ENCODE measurements at regions not wholly inside any gene's neighbourhood (a gene's known extent, or its start where the extent isn't known, plus 50 kb on each side); places are given as distances from the start of the nearest gene placed in this dataset.
"Not testable (repeated sequence)": the region's sequence is repeated elsewhere in the genome, so short reads cannot be mapped to it uniquely, and the experiment has no call there.

- not testable (repeated sequence) for H3K4me3 ChIP-seq (ENCODE audit: low read length in 2 of 2); H3K27ac ChIP-seq (ENCODE audit: low read depth in 2 of 2, low read length in 2 of 2); H3K9ac ChIP-seq (ENCODE audit: low read depth in 1 of 2, low read length in 2 of 2); H3K27me3 ChIP-seq (ENCODE audit: control insufficient read depth in 2 of 2, insufficient read depth in 2 of 2, low read length in 2 of 2); H3K9me3 ChIP-seq (ENCODE audit: control insufficient read depth in 2 of 2, low read length in 2 of 2); H3K4me1 ChIP-seq (ENCODE audit: control insufficient read depth in 2 of 2, insufficient read depth in 2 of 2, low read length in 2 of 2); H3K36me3 ChIP-seq (ENCODE audit: control insufficient read depth in 2 of 2, insufficient read depth in 2 of 2, low read length in 2 of 2)
These were observed 144.1 kb downstream of the USP22 start for GRCh38 chr17:20898726-20899125.

GRCh38 chr17:20902496-20902895 lies 140.3 kb downstream of the USP22 start:
- not testable (repeated sequence) for H3K4me3 ChIP-seq (ENCODE audit: low read length in 2 of 2); H3K36me3 ChIP-seq (ENCODE audit: control insufficient read depth in 2 of 2, insufficient read depth in 2 of 2, low read length in 2 of 2); H3K9ac ChIP-seq (ENCODE audit: low read depth in 1 of 2, low read length in 2 of 2); H3K9me3 ChIP-seq (ENCODE audit: control insufficient read depth in 2 of 2, low read length in 2 of 2); H3K4me1 ChIP-seq (ENCODE audit: control insufficient read depth in 2 of 2, insufficient read depth in 2 of 2, low read length in 2 of 2); H3K27ac ChIP-seq (ENCODE audit: low read depth in 2 of 2, low read length in 2 of 2); H3K27me3 ChIP-seq (ENCODE audit: control insufficient read depth in 2 of 2, insufficient read depth in 2 of 2, low read length in 2 of 2)

GRCh38 chr17:20903549-20903948 lies 139.3 kb downstream of the USP22 start:
- not testable (repeated sequence) for H3K9me3 ChIP-seq (ENCODE audit: control insufficient read depth in 2 of 2, low read length in 2 of 2); H3K36me3 ChIP-seq (ENCODE audit: control insufficient read depth in 2 of 2, insufficient read depth in 2 of 2, low read length in 2 of 2); H3K4me3 ChIP-seq (ENCODE audit: low read length in 2 of 2); H3K4me1 ChIP-seq (ENCODE audit: control insufficient read depth in 2 of 2, insufficient read depth in 2 of 2, low read length in 2 of 2); H3K27ac ChIP-seq (ENCODE audit: low read depth in 2 of 2, low read length in 2 of 2); H3K27me3 ChIP-seq (ENCODE audit: control insufficient read depth in 2 of 2, insufficient read depth in 2 of 2, low read length in 2 of 2); H3K9ac ChIP-seq (ENCODE audit: low read depth in 1 of 2, low read length in 2 of 2)

- H3K4me1 ChIP-seq (ENCODE audit: control insufficient read depth in 2 of 2, insufficient read depth in 2 of 2, low read length in 2 of 2) = no peaks in the 10 kb centered on the region
- peak overlapping the region; percentile 63 to 85 for H3K9ac ChIP-seq (ENCODE audit: low read depth in 1 of 2, low read length in 2 of 2)
- peak overlapping the region; percentile 72 to 76 for H3K4me3 ChIP-seq (ENCODE audit: low read length in 2 of 2)
- H3K27me3 ChIP-seq (ENCODE audit: control insufficient read depth in 2 of 2, insufficient read depth in 2 of 2, low read length in 2 of 2) = no peaks in the 10 kb centered on the region
- H3K36me3 ChIP-seq (ENCODE audit: control insufficient read depth in 2 of 2, insufficient read depth in 2 of 2, low read length in 2 of 2) = no peaks in the 10 kb centered on the region
- H3K9me3 ChIP-seq (ENCODE audit: control insufficient read depth in 2 of 2, low read length in 2 of 2) = no peaks in the 10 kb centered on the region
- peak overlapping the region; percentile 89 to 92 for H3K27ac ChIP-seq (ENCODE audit: low read depth in 2 of 2, low read length in 2 of 2)
These were observed 134.2 kb downstream of the USP22 start for GRCh38 chr17:20908313-20909267.

- H3K4me3 ChIP-seq (ENCODE audit: low read length in 2 of 2) = no peak overlapping the region
- H3K27me3 ChIP-seq (ENCODE audit: control insufficient read depth in 2 of 2, insufficient read depth in 2 of 2, low read length in 2 of 2) = no peaks in the 10 kb centered on the region
- H3K9me3 ChIP-seq (ENCODE audit: control insufficient read depth in 2 of 2, low read length in 2 of 2) = no peaks in the 10 kb centered on the region
- no peak overlapping the region for H3K27ac ChIP-seq (ENCODE audit: low read depth in 2 of 2, low read length in 2 of 2)
- no peaks in the 10 kb centered on the region for H3K36me3 ChIP-seq (ENCODE audit: control insufficient read depth in 2 of 2, insufficient read depth in 2 of 2, low read length in 2 of 2)
- no peak overlapping the region for H3K9ac ChIP-seq (ENCODE audit: low read depth in 1 of 2, low read length in 2 of 2)
- H3K4me1 ChIP-seq (ENCODE audit: control insufficient read depth in 2 of 2, insufficient read depth in 2 of 2, low read length in 2 of 2) = no peaks in the 10 kb centered on the region
These were observed 128.2 kb downstream of the USP22 start for GRCh38 chr17:20914658-20915057.

- Histone ChIP-seq H3K4me3 (ENCODE audit: low read length in 2 of 2) (no peak overlapping the region), H3K36me3 (ENCODE audit: control insufficient read depth in 2 of 2, insufficient read depth in 2 of 2, low read length in 2 of 2) (no peaks in the 10 kb centered on the region), H3K4me1 (ENCODE audit: control insufficient read depth in 2 of 2, insufficient read depth in 2 of 2, low read length in 2 of 2) (no peaks in the 10 kb centered on the region), H3K27me3 (ENCODE audit: control insufficient read depth in 2 of 2, insufficient read depth in 2 of 2, low read length in 2 of 2) (no peaks in the 10 kb centered on the region), H3K9me3 (ENCODE audit: control insufficient read depth in 2 of 2, low read length in 2 of 2) (no peaks in the 10 kb centered on the region), H3K9ac (ENCODE audit: low read depth in 1 of 2, low read length in 2 of 2) (no peak overlapping the region), H3K27ac (ENCODE audit: low read depth in 2 of 2, low read length in 2 of 2) (no peak overlapping the region)
These were observed 126.4 kb downstream of the USP22 start for GRCh38 chr17:20916383-20916782.

- H3K9me3 ChIP-seq (ENCODE audit: control insufficient read depth in 2 of 2, low read length in 2 of 2); H3K36me3 ChIP-seq (ENCODE audit: control insufficient read depth in 2 of 2, insufficient read depth in 2 of 2, low read length in 2 of 2); H3K9ac ChIP-seq (ENCODE audit: low read depth in 1 of 2, low read length in 2 of 2); H3K4me1 ChIP-seq (ENCODE audit: control insufficient read depth in 2 of 2, insufficient read depth in 2 of 2, low read length in 2 of 2); H3K27ac ChIP-seq (ENCODE audit: low read depth in 2 of 2, low read length in 2 of 2); H3K27me3 ChIP-seq (ENCODE audit: control insufficient read depth in 2 of 2, insufficient read depth in 2 of 2, low read length in 2 of 2); H3K4me3 ChIP-seq (ENCODE audit: low read length in 2 of 2): not testable (repeated sequence)
These were observed 125.1 kb downstream of the USP22 start for GRCh38 chr17:20917610-20918306.

- Histone ChIP-seq H3K9me3 (ENCODE audit: control insufficient read depth in 2 of 2, low read length in 2 of 2) (no peaks in the 10 kb centered on the region), H3K36me3 (ENCODE audit: control insufficient read depth in 2 of 2, insufficient read depth in 2 of 2, low read length in 2 of 2) (no peaks in the 10 kb centered on the region), H3K27ac (ENCODE audit: low read depth in 2 of 2, low read length in 2 of 2) (peak overlapping the region in 1 of 2 donors; percentile 28), H3K4me1 (ENCODE audit: control insufficient read depth in 2 of 2, insufficient read depth in 2 of 2, low read length in 2 of 2) (no peaks in the 10 kb centered on the region), H3K9ac (ENCODE audit: low read depth in 1 of 2, low read length in 2 of 2) (no peak overlapping the region), H3K27me3 (ENCODE audit: control insufficient read depth in 2 of 2, insufficient read depth in 2 of 2, low read length in 2 of 2) (no peaks in the 10 kb centered on the region), H3K4me3 (ENCODE audit: low read length in 2 of 2) (no peak overlapping the region)
These were observed 122.6 kb downstream of the USP22 start for GRCh38 chr17:20920095-20920814.

- Histone ChIP-seq H3K36me3 (ENCODE audit: control insufficient read depth in 2 of 2, insufficient read depth in 2 of 2, low read length in 2 of 2) (no peaks in the 10 kb centered on the region), H3K9me3 (ENCODE audit: control insufficient read depth in 2 of 2, low read length in 2 of 2) (no peaks in the 10 kb centered on the region), H3K9ac (ENCODE audit: low read depth in 1 of 2, low read length in 2 of 2) (no peak overlapping the region), H3K4me3 (ENCODE audit: low read length in 2 of 2) (no peak overlapping the region), H3K27ac (ENCODE audit: low read depth in 2 of 2, low read length in 2 of 2) (peak overlapping the region in 1 of 2 donors; percentile 28), H3K27me3 (ENCODE audit: control insufficient read depth in 2 of 2, insufficient read depth in 2 of 2, low read length in 2 of 2) (no peaks in the 10 kb centered on the region), H3K4me1 (ENCODE audit: control insufficient read depth in 2 of 2, insufficient read depth in 2 of 2, low read length in 2 of 2) (no peaks in the 10 kb centered on the region)
These were observed 122.0 kb downstream of the USP22 start for GRCh38 chr17:20920815-20921199.

GRCh38 chr17:20922128-20922670 lies 120.6 kb downstream of the USP22 start:
- no peak overlapping the region for H3K27ac ChIP-seq (ENCODE audit: low read depth in 2 of 2, low read length in 2 of 2)

More at GRCh38 chr17:20922128-20922670, 120.6 kb downstream of the USP22 start:
- H3K36me3 ChIP-seq (ENCODE audit: control insufficient read depth in 2 of 2, insufficient read depth in 2 of 2, low read length in 2 of 2) = no peaks in the 10 kb centered on the region
- no peaks in the 10 kb centered on the region for H3K9me3 ChIP-seq (ENCODE audit: control insufficient read depth in 2 of 2, low read length in 2 of 2)
- no peaks in the 10 kb centered on the region for H3K27me3 ChIP-seq (ENCODE audit: control insufficient read depth in 2 of 2, insufficient read depth in 2 of 2, low read length in 2 of 2)
- no peak overlapping the region for H3K4me3 ChIP-seq (ENCODE audit: low read length in 2 of 2)
- no peaks in the 10 kb centered on the region for H3K4me1 ChIP-seq (ENCODE audit: control insufficient read depth in 2 of 2, insufficient read depth in 2 of 2, low read length in 2 of 2)
- H3K9ac ChIP-seq (ENCODE audit: low read depth in 1 of 2, low read length in 2 of 2) = no peak overlapping the region
